Esophagus muscularis mucosa (tissue), 4 donors: ENCODE measurements at regions not wholly inside any gene's neighbourhood (a gene's known extent, or its start where the extent isn't known, plus 50 kb on each side); places are given as distances from the start of the nearest gene placed in this dataset.

Experiments
- DNase-seq: peaks from one replicate; pipeline ENCODE4 v3.0.0-alpha.2; 2017; ENCODE audit errors: extremely low spot score
- H3K27ac ChIP-seq, 4 donors: fragments of 200-600 bp; sonication (generic); replicated peaks in 1 of 4; 1 replicate in 3 of 4; 2 replicates in 1 of 4; pipeline ENCODE4 v1.5.1; 2016 to 2019; ENCODE audit warnings: mild to moderate bottlenecking in 1 of 4
- H3K27me3 ChIP-seq, 4 donors: fragments of 200-600 bp; sonication (generic); one replicate each; pipeline versions ENCODE4 v1.5.1 to v1.6.0; 2016 to 2019
- H3K36me3 ChIP-seq, 4 donors: fragments of 200-600 bp; sonication (generic); one replicate each; pipeline ENCODE4 v1.5.1; 2016 to 2019
- H3K4me1 ChIP-seq, 4 donors: fragments of 200-600 bp; sonication (generic); one replicate each; pipeline ENCODE4 v1.5.1; 2016 to 2019
- H3K4me3 ChIP-seq, 4 donors: fragments of 200-600 bp; sonication (generic); 1 replicate in 2 of 4; 2 replicates in 2 of 4; pipeline ENCODE4 v1.5.1; 2016 to 2019; ENCODE audit warnings: mild to moderate bottlenecking in 4 of 4, moderate library complexity in 1 of 4
- H3K9me3 ChIP-seq, 4 donors: fragments of 200-600 bp; sonication (generic); 1 replicate in 3 of 4; 2 replicates in 1 of 4; pipeline ENCODE4 v1.5.1; 2016 to 2019
- CTCF ChIP-seq, 3 experiments: fragments of 200-600 bp in 2 of 3; fragments of 450-650 bp in 1 of 3; sonication (generic) in 2 of 3; IDR thresholded peaks; one replicate each; pipeline ENCODE4 v1.5.1; 2017 to 2019; ENCODE audit warnings: antibody characterized with exemption in 3 of 3, mild to moderate bottlenecking in 2 of 3, moderate library complexity in 1 of 3
- EP300 ChIP-seq: sonication (generic); formaldehyde crosslinking; IDR thresholded peaks from one replicate; pipeline ENCODE4 v1.6.1; 2017; ENCODE audit warnings: antibody characterized with exemption
- POLR2A ChIP-seq: fragments of 450-650 bp; IDR thresholded peaks from one replicate; pipeline ENCODE4 v1.6.1; 2017; ENCODE audit warnings: antibody characterized with exemption, moderate library complexity, mild to moderate bottlenecking, low read depth
- POLR2AphosphoS5 ChIP-seq, 2 donors: sonication (generic); formaldehyde crosslinking; IDR thresholded peaks; one replicate each; pipeline ENCODE4 v1.6.1; 2017; ENCODE audit warnings: antibody characterized with exemption in 2 of 2
- WGBS: methylation state at CpG from one replicate; pipeline ENCODE4 v1.1.5; 2018; 5-methylcytosine and 5-hydroxymethylcytosine counted together
- intact Hi-C: fragments of 100-400 bp; cut with DNase I; formaldehyde crosslinking; loops from one replicate; pipeline ENCODE4 v1.15.1; 2023

- Histone ChIP-seq H3K36me3 (no peaks in the 10 kb centered on the region), H3K27ac (peak overlapping the region in 1 of 4 donors; percentile 11), H3K4me3 (no peak overlapping the region), H3K9me3 (no peaks in the 10 kb centered on the region), H3K4me1 (no peaks in the 10 kb centered on the region), H3K27me3 (no peaks in the 10 kb centered on the region)
- DNase-seq = no peak
- intact Hi-C loops = no loop called here
- WGBS = 66% methylated on average over 5 of the region's 5 CpGs
- TF ChIP-seq POLR2A (no peak), EP300 (no peak), CTCF (IDR thresholded peaks at IDR 0.05) (no peak), POLR2AphosphoS5 (IDR thresholded peaks at IDR 0.05) (no peak)
These were observed 1116.7 kb upstream of the SEMA6A start for GRCh38 chr5:117691081-117691870.

GRCh38 chr5:117690612-117691011, 1116.0 kb upstream of the SEMA6A start:
- no peak for DNase-seq
- intact Hi-C loops = no loop called here
- 62% methylated on average over 4 of the region's 4 CpGs for WGBS
- no peak overlapping the region for H3K4me3 ChIP-seq
- H3K27ac ChIP-seq = peak overlapping the region in 2 of 4 donors; percentile 11 to 24
- no peak for TF ChIP-seq POLR2AphosphoS5 (IDR thresholded peaks at IDR 0.05)
- TF ChIP-seq EP300 = no peak
- TF ChIP-seq CTCF (IDR thresholded peaks at IDR 0.05) = no peak
- no peak for TF ChIP-seq POLR2A
- H3K27me3 ChIP-seq = no peaks in the 10 kb centered on the region
- no peaks in the 10 kb centered on the region for H3K36me3 ChIP-seq
- no peaks in the 10 kb centered on the region for H3K9me3 ChIP-seq
- no peaks in the 10 kb centered on the region for H3K4me1 ChIP-seq

GRCh38 chr5:117686926-117687325, 1112.3 kb upstream of the SEMA6A start:
- Histone ChIP-seq H3K36me3 (no peaks in the 10 kb centered on the region), H3K4me3 (no peak overlapping the region), H3K27me3 (no peaks in the 10 kb centered on the region), H3K4me1 (peaks cover 0 to 5% (median 2%) of the 10 kb centered on the region in 4 donors), H3K27ac (no peak overlapping the region), H3K9me3 (no peaks in the 10 kb centered on the region)
- TF ChIP-seq EP300 (no peak), POLR2A (no peak), CTCF (IDR thresholded peaks at IDR 0.05) (no peak), POLR2AphosphoS5 (IDR thresholded peaks at IDR 0.05) (no peak)
- WGBS = 84% methylated on average over 3 of the region's 3 CpGs
- intact Hi-C loops = no loop called here
- no peak for DNase-seq

- Histone ChIP-seq H3K9me3 (no peaks in the 10 kb centered on the region), H3K36me3 (no peaks in the 10 kb centered on the region), H3K27ac (no peak overlapping the region), H3K4me3 (no peak overlapping the region), H3K27me3 (no peaks in the 10 kb centered on the region), H3K4me1 (peaks cover 7 to 23% (median 14%) of the 10 kb centered on the region in 4 donors)
- intact Hi-C loops = no loop called here
- TF ChIP-seq CTCF (IDR thresholded peaks at IDR 0.05) (no peak), POLR2A (no peak), EP300 (no peak), POLR2AphosphoS5 (IDR thresholded peaks at IDR 0.05) (no peak)
- DNase-seq = no peak
- 65% methylated on average over 2 of the region's 2 CpGs for WGBS
These were observed 1107.8 kb upstream of the SEMA6A start for GRCh38 chr5:117682416-117682815.
